ENCODE measurements at regions not wholly inside any gene's neighbourhood (a gene's known extent, or its start where the extent isn't known, plus 50 kb on each side); places are given as distances from the start of the nearest gene placed in this dataset.

- DNase-seq (ENCODE audit: low read depth, low spot score) (no peak), ATAC-seq (no peak)
- Histone ChIP-seq H3K27me3 (ENCODE audit: control insufficient read depth, insufficient read depth, low read length) (peaks cover 15% of the 10 kb centered on the region), H3K4me1 (ENCODE audit: control insufficient read depth, insufficient read depth, low read length) (no peaks in the 10 kb centered on the region), H3K9me3 (ENCODE audit: control insufficient read depth, insufficient read depth, low read depth, low read length) (no peaks in the 10 kb centered on the region), H3K27ac (ENCODE audit: low read length) (no peak overlapping the region), H3K36me3 (ENCODE audit: control insufficient read depth, insufficient read depth, low read length) (no peaks in the 10 kb centered on the region), H3K4me3 (ENCODE audit: low read depth in 2 of 2, low read length in 2 of 2) (no peak overlapping the region)
- BruUV-seq (replicated peaks), result no TSS peak
- POLR2A ChIA-PET, result no interaction called here
- in situ Hi-C loops (cut with HindIII; ENCODE audit: low pct_unique_long_range_greater_than_20kb, low sequenced_read_pairs), result no loop called here
- TF ChIP-seq, protein P1, sequence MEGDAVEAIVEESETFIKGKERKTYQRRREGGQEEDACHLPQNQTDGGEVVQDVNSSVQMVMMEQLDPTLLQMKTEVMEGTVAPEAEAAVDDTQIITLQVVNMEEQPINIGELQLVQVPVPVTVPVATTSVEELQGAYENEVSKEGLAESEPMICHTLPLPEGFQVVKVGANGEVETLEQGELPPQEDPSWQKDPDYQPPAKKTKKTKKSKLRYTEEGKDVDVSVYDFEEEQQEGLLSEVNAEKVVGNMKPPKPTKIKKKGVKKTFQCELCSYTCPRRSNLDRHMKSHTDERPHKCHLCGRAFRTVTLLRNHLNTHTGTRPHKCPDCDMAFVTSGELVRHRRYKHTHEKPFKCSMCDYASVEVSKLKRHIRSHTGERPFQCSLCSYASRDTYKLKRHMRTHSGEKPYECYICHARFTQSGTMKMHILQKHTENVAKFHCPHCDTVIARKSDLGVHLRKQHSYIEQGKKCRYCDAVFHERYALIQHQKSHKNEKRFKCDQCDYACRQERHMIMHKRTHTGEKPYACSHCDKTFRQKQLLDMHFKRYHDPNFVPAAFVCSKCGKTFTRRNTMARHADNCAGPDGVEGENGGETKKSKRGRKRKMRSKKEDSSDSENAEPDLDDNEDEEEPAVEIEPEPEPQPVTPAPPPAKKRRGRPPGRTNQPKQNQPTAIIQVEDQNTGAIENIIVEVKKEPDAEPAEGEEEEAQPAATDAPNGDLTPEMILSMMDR (IDR thresholded peaks at IDR 0.05), result no peak
- TF ChIP-seq REST (IDR thresholded peaks at IDR 0.05; ENCODE audit: insufficient read depth in 1 of 2, low read depth in 2 of 2, low read length in 1 of 2) (no peak), TCF7L2 (IDR thresholded peaks at IDR 0.05; ENCODE audit: low read depth, low read length) (no peak), POLR2AphosphoS5 (IDR thresholded peaks at IDR 0.05; ENCODE audit: low read depth, low read length) (no peak), SIN3A (IDR thresholded peaks at IDR 0.05; ENCODE audit: borderline replicate concordance, insufficient read depth, low read depth, low read length) (no peak)
- CTCF ChIA-PET, result no interaction called here
- intact Hi-C loops (cut with micrococcal nuclease; ENCODE audit: unreplicated experiment), result no loop called here
Observed at GRCh38 chr2:136217996-136218395, 100.0 kb upstream of the CXCR4 start.

DNA sequence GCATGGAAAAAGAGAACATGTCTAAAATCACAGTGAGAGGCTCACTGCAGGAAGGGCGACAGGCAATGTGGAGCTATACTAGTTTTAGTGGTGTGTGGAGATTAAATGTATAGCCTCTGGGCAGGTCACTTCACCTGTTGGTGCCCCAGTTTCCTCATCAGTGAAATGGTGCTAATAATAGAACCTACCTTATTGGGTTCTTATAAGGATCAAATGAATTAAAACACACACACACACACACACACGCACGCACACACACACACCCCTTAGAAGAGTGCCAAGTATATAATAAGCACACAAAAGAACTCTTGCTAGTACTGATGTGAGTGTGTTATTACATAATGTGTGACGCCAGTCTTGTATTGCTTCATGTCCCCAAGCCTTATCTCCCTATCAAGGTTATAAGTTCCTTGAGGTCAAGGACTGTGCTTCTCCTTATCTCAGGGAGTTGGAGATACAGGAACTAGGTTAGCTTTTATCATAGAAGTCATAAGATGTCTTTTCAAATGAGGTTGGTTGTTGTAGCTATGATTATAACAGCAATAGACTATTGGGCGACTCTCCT, 98.0 kb upstream of the CXCR4 start:
- no peak overlapping the region for H3K27ac ChIP-seq (ENCODE audit: low read length)
- POLR2A ChIA-PET, result no interaction called here
- no peaks in the 10 kb centered on the region for H3K4me1 ChIP-seq (ENCODE audit: control insufficient read depth, insufficient read depth, low read length)
- in situ Hi-C loops (cut with HindIII; ENCODE audit: low pct_unique_long_range_greater_than_20kb, low sequenced_read_pairs), result no loop called here
- DNase-seq (ENCODE audit: low read depth, low spot score) (no peak), ATAC-seq (no peak)
- H3K27me3 ChIP-seq (ENCODE audit: control insufficient read depth, insufficient read depth, low read length), result peaks cover 18% of the 10 kb centered on the region
- no peaks in the 10 kb centered on the region for H3K36me3 ChIP-seq (ENCODE audit: control insufficient read depth, insufficient read depth, low read length)
- no TSS peak for BruUV-seq (replicated peaks)
- H3K4me3 ChIP-seq (ENCODE audit: low read depth in 2 of 2, low read length in 2 of 2), result no peak overlapping the region
- TF ChIP-seq SIN3A (IDR thresholded peaks at IDR 0.05; ENCODE audit: borderline replicate concordance, insufficient read depth, low read depth, low read length) (no peak), REST (IDR thresholded peaks at IDR 0.05; ENCODE audit: insufficient read depth in 1 of 2, low read depth in 2 of 2, low read length in 1 of 2) (no peak), TCF7L2 (IDR thresholded peaks at IDR 0.05; ENCODE audit: low read depth, low read length) (no peak), POLR2AphosphoS5 (IDR thresholded peaks at IDR 0.05; ENCODE audit: low read depth, low read length) (no peak)
- TF ChIP-seq, protein P1 (IDR thresholded peaks at IDR 0.05), result no peak
- no peaks in the 10 kb centered on the region for H3K9me3 ChIP-seq (ENCODE audit: control insufficient read depth, insufficient read depth, low read depth, low read length)
- intact Hi-C loops (cut with micrococcal nuclease; ENCODE audit: unreplicated experiment), result no loop called here
- CTCF ChIA-PET, result no interaction called here
